Kidney (tissue), 13 donors: ENCODE measurements at regions not wholly inside any gene's neighbourhood (a gene's known extent, or its start where the extent isn't known, plus 50 kb on each side); places are given as distances from the start of the nearest gene placed in this dataset.
A peak's percentile ranks its signal among the peaks of the same experiment; 100 is the strongest.

Experiments
- DNase-seq, 5 donors: peaks; one replicate each; pipeline ENCODE4 v3.0.0-alpha.2; 2013 to 2020
- FAIRE-seq: peaks from 2 replicates; lab custom pipeline; 2012; peaks lifted over from hg19 to GRCh38; lab: Jason Lieb, UNC
- H3K27ac ChIP-seq, 2 donors: one replicate each; pipeline ENCODE4 v1.7.0; 2013; ENCODE audit warnings: low read depth in 2 of 2, low read length in 2 of 2, inconsistent platforms in 1 of 2
- H3K27me3 ChIP-seq: one replicate; pipeline ENCODE4 v1.7.1; 2013; ENCODE audit warnings: low read length, inconsistent platforms; ENCODE audit not compliant: control insufficient read depth, insufficient read depth
- H3K36me3 ChIP-seq, 3 donors: one replicate each; pipeline versions ENCODE4 v1.7.0 to v1.7.1; 2013; ENCODE audit warnings: low read length in 3 of 3, control low read depth in 1 of 3, inconsistent platforms in 1 of 3; ENCODE audit not compliant: insufficient read depth in 3 of 3, control insufficient read depth in 2 of 3
- H3K4me1 ChIP-seq, 3 donors: one replicate each; pipeline versions ENCODE4 v1.7.0 to v1.7.1; 2013; ENCODE audit warnings: low read length in 3 of 3, inconsistent platforms in 1 of 3, low read depth in 1 of 3; ENCODE audit not compliant: control insufficient read depth in 2 of 3, insufficient read depth in 2 of 3
- H3K4me3 ChIP-seq, 3 donors: one replicate each; pipeline versions ENCODE4 v1.7.0 to v1.8.1; 2013; ENCODE audit warnings: low read length in 3 of 3, control low read depth in 1 of 3, inconsistent platforms in 1 of 3
- H3K9ac ChIP-seq, 3 donors: one replicate each; pipeline versions ENCODE4 v1.7.0 to v1.7.1; 2013; ENCODE audit warnings: low read length in 3 of 3, control low read depth in 1 of 3, inconsistent platforms in 1 of 3
- H3K9me3 ChIP-seq, 3 donors: one replicate each; pipeline versions ENCODE4 v1.7.0 to v1.7.1; 2013; ENCODE audit warnings: low read length in 3 of 3, control low read depth in 1 of 3, inconsistent platforms in 1 of 3; ENCODE audit not compliant: control insufficient read depth in 2 of 3, insufficient read depth in 1 of 3
- intact Hi-C: fragments of 100-400 bp; cut with DNase I; formaldehyde crosslinking; loops from one replicate; pipeline ENCODE4 v1.11.1; 2022
- TF ChIP-seq, protein P1 (sequence below): IDR thresholded peaks from 3 replicates; pipeline ENCODE4 v1.5.1; 2012; ENCODE audit warnings: mild to moderate bottlenecking, moderate library complexity, borderline replicate concordance; ENCODE audit not compliant: insufficient read depth; ENCODE audit errors: extremely low read depth
- donor health status: control.
- donor health status: control.
- donor health status: control.
- donor health status: control.
- donor health status: control.
- donor health status: DM: yes; HTN: yes; CAD: no.
- donor health status: Normal renal cell carcinoma (clear cell type).

DNA sequence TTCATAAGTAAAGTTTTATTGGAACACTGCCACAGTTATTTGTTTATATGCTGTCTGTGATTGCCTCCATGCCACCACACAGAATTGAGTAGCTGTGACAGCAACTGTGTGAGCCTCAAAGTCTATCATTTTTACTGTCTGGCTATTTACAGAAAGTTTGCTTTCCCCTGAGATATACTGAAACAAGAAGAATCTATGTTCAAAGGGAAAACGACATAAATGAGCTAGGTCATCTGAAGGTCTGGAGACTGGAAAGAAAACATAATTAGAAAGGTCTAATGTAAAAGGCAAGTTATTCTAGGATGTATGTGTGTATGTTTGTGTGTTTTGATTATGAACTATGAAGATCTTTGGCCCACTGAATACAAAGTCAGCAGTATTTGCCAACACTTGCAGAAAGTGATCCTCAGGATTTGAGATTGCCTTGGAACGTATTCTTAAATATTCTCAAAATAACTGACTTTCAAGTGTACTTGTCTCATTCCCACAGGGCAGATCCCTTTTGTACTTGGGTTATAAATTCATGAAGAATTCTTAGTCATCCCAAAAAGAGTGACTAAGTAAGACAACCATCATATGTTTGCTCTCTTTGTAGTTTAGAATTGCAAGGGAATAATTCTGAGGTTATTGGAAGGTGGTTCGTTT, 677.7 kb downstream of the DOK5 start:
- H3K27ac ChIP-seq = no peak overlapping the region
- no peaks in the 10 kb centered on the region for H3K36me3 ChIP-seq
- H3K9me3 ChIP-seq = peaks cover 0 to 3% (median 0%) of the 10 kb centered on the region in 3 donors
- H3K27me3 ChIP-seq = no peaks in the 10 kb centered on the region
- no peak overlapping the region for H3K9ac ChIP-seq
- no peaks in the 10 kb centered on the region for H3K4me1 ChIP-seq
- TF ChIP-seq, protein P1, sequence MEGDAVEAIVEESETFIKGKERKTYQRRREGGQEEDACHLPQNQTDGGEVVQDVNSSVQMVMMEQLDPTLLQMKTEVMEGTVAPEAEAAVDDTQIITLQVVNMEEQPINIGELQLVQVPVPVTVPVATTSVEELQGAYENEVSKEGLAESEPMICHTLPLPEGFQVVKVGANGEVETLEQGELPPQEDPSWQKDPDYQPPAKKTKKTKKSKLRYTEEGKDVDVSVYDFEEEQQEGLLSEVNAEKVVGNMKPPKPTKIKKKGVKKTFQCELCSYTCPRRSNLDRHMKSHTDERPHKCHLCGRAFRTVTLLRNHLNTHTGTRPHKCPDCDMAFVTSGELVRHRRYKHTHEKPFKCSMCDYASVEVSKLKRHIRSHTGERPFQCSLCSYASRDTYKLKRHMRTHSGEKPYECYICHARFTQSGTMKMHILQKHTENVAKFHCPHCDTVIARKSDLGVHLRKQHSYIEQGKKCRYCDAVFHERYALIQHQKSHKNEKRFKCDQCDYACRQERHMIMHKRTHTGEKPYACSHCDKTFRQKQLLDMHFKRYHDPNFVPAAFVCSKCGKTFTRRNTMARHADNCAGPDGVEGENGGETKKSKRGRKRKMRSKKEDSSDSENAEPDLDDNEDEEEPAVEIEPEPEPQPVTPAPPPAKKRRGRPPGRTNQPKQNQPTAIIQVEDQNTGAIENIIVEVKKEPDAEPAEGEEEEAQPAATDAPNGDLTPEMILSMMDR = no peak
- DNase-seq = peak in 2 of 5 donors; percentile 26 to 53
- no peak for FAIRE-seq
- intact Hi-C loops = no loop called here
- H3K4me3 ChIP-seq = no peak overlapping the region

DNA sequence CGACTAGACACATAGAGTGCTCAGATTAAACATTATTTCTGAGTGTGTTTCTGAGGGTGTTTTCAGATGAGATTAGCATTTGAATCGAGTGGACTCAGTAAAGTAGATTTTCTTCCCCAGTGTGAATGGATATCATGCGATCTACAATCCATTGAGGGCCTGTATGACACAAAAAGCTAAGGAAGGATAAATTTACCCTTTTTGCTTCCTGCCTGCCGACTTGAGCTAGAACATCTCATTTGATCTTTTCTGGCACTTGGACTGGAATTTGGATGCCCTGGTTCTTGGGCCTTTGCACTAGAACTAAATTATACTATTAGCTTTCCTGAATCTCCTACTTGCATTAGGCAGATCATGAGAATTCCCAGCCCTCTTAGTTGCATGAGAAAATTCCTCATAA, 675.8 kb downstream of the DOK5 start:
- TF ChIP-seq, protein P1 = no peak
- H3K9me3 ChIP-seq = no peaks in the 10 kb centered on the region
- no peaks in the 10 kb centered on the region for H3K27me3 ChIP-seq
- DNase-seq (no peak), FAIRE-seq (no peak)
- H3K9ac ChIP-seq = no peak overlapping the region
- no peak overlapping the region for H3K27ac ChIP-seq
- H3K36me3 ChIP-seq = no peaks in the 10 kb centered on the region
- no peaks in the 10 kb centered on the region for H3K4me1 ChIP-seq
- H3K4me3 ChIP-seq = no peak overlapping the region
- intact Hi-C loops = no loop called here

DNA sequence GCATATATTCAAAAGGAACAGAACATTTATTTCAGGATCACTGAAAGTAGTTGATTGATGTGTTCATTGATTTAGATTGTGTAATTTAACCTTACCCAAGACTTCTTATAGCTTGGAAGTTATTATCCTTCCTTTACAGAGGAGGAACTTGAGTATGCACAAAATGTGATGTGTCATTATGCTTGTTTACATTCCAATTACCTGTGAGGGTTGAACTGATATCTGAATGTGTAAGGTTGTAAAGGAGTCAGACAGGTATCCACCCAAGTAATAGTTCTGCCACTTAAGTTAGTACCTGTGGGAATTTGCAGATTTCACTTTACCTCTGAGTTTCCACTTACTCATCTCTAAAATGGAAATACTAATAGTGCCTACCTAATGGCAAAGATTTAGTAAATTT, 668.2 kb downstream of the DOK5 start:
- intact Hi-C loops = no loop called here
- no peak overlapping the region for H3K9ac ChIP-seq
- no peaks in the 10 kb centered on the region for H3K36me3 ChIP-seq
- no peak overlapping the region for H3K27ac ChIP-seq
- peaks cover 0 to 2% (median 0%) of the 10 kb centered on the region in 3 donors for H3K9me3 ChIP-seq
- TF ChIP-seq, protein P1 = no peak
- FAIRE-seq (no peak), DNase-seq (no peak)
- no peaks in the 10 kb centered on the region for H3K4me1 ChIP-seq
- no peak overlapping the region for H3K4me3 ChIP-seq
- H3K27me3 ChIP-seq = no peaks in the 10 kb centered on the region

DNA sequence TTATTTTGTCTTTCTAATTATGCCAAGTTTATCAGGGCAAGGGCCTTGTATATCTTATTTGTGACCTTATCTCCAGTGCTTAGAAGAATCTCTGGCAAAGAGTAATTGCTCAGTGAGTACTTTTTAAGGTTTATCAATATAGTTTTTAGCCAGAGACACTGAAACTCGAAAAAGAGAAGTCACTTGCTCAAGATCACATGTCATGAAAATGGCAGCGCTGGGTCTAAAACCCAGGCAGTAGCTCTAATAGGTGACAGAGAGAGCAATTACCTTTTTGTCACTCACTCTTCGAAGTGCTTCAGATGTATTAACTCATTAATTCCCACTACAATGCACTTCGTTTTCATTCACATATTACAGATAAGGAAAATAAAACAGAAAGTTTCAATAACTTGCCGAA, 667.5 kb downstream of the DOK5 start:
- Histone ChIP-seq H3K9me3 (peaks cover 0 to 2% (median 0%) of the 10 kb centered on the region in 3 donors), H3K9ac (no peak overlapping the region), H3K27me3 (no peaks in the 10 kb centered on the region), H3K36me3 (no peaks in the 10 kb centered on the region), H3K4me3 (no peak overlapping the region), H3K27ac (no peak overlapping the region), H3K4me1 (no peaks in the 10 kb centered on the region)
- intact Hi-C loops = no loop called here
- FAIRE-seq (no peak), DNase-seq (no peak)
- TF ChIP-seq, protein P1 = no peak
